NCI-H2196 (cell line): ENCODE measurements at regions not wholly inside any gene's neighbourhood (a gene's known extent, or its start where the extent isn't known, plus 50 kb on each side); places are given as distances from the start of the nearest gene placed in this dataset.
"Not testable (repeated sequence)": the region's sequence is repeated elsewhere in the genome, so short reads cannot be mapped to it uniquely, and the experiment has no call there.

Experiments
- DNase-seq: peaks from one replicate; lab custom pipeline; 2025; ENCODE audit not compliant: unreplicated experiment; lab: John Stamatoyannopoulos, UW

DNA sequence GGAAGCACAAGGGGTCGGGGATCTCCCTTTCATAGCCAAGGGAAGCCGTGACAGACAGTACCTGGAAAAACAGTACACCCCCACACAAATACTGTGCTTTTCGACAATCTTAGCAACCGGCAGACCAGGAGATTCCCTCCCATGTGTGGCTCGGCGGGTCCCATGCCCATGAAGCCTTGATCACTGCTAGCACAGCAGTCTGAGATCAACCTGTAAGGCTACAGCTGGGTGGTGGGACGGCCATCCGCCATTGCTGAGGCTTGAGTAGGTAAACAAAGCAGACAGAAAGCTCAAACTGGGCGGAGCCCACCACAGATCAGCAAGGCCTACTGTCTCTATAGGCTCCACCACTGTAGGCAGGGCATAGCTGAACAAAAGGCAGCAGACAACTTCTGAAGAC, 180.2 kb upstream of the SOX6 start:
- DNase-seq: no peak

DNA sequence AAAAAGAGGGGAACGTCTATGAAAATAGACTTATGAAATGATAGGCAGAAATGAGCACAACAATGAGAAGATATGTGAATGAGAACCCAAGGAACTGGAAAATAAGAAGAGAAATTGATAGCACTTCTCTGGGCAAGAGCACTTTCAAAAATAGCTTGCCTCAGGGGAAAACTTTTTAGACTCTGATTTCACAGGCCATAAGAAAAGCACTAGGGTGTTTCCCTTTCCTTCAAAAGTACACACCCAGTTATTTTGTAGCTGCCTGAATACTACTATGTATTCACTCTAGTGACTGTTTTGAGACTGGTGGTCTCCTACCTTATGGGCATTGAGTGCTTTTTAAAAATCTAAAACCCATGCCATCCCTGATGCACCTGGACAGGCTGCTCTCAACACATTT, 172.3 kb upstream of the SOX6 start:
- no peak for DNase-seq

DNA sequence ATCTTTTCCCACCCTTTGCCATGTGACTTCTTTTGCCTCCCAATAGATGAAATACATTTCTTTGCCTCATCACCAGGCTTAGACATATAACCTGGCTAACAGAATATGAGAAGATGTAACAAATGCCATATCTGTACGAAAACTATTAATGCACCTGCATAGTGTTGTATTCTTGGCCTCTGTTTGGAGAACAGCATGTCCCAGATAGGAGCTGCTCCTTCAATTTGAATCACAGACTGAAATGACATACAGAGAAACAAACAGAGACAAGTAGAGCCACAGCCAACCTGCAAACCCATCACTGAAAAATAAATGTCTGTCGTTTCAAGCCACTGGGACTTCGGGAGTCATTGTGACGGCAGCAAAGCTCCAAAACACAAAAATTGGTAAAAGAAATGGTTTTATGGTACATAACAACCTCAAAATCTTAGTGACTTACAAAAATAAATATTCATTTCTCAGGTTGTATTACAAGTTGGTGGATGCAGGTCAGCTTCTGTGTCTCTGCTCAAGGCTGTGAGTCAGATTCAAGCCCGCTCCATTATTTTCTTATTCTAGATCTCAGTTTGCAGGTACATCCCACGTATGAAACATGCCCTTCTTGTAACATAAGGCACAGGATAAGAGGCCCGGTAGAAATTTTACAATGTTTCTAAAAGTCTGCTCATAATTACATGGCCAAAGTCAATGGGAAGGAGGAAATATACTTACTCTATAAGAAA, 171.3 kb upstream of the SOX6 start:
- DNase-seq: no peak

DNA sequence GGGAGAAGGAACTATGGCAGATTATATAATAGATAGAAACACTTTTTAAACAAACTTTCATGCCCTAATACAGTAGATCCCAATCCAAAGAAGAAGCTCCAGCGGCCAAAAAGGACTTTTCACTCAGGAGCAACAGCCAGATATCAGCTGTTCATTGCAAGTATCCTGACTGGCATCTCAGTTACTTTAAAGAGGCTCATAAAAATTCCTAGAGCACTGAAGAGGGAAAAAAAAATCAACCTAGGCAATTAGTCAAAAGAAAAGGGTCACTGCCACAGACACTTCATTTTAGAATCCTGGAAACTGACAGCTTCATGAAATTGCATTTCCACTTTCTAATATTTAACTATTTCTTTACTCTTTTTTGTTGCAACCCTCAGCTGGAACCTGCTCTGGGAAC, 170.6 kb upstream of the SOX6 start:
- no peak for DNase-seq

DNA sequence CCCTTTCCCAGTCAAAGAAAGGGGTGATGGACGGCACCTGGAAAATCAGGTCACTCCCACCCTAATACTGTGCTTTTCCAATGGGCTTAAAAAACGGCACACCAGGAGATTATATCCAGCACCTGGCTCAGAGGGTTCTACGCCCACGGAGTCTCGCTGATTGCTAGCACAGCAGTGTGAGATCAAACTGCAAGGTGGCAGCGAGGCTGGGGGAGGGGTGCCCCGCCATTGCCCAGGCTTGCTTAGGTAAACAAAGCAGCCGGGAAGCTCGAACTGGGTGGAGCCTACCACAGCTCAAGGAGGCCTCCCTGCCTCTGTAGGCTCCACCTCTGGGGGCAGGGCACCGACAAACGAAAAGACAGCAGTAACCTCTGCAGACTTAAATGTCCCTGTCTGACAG, 164.4 kb upstream of the SOX6 start:
- DNase-seq: not testable (repeated sequence)

DNA sequence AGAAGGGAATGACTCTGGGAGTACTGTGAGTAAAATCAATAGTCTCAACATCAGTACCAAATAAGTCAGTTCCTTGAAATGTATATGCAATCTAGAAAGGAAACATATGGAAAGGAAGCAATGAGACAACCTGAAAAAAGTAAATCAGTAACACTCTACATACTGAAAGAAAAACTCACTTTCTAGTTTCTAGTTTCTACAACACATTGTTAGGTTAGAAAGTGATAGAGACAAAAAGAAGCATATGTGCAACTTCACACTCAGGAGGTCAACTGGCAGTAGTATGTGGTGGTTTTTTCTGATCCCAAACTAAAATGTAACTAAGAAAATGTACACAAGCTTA, 156.5 kb upstream of the SOX6 start:
- DNase-seq: no peak

DNA sequence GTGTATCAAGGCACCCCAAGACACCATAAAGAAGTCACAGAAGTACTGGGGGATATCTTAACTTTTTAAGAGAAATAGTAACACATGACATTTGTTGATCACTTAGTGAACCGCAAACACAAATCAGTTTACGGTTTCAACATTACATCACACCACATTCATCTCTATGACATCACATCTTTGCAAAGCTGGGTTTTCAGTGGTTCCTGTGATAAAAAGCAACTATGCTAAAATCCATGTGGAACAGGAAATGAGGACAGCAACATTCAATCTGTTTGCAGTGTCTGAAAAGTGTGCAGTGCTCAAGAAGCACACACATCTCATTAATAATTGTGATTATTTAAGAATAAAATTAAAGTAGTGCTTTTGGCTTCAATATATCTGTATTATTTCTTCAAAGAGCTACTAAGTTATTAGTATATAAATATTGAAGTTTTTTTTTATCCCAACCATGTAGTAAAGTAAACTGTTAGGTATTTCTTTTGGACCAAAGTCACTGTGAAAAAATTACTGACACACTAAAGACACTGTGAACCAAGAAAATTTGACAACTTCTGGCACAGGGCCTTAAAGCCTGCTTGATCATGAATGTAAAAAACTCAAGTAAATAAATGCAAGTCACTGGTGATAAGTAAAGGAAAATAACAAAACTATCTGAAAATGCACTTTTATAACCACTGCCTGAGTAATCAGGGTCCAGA, 156.0 kb upstream of the SOX6 start:
- DNase-seq: no peak

DNA sequence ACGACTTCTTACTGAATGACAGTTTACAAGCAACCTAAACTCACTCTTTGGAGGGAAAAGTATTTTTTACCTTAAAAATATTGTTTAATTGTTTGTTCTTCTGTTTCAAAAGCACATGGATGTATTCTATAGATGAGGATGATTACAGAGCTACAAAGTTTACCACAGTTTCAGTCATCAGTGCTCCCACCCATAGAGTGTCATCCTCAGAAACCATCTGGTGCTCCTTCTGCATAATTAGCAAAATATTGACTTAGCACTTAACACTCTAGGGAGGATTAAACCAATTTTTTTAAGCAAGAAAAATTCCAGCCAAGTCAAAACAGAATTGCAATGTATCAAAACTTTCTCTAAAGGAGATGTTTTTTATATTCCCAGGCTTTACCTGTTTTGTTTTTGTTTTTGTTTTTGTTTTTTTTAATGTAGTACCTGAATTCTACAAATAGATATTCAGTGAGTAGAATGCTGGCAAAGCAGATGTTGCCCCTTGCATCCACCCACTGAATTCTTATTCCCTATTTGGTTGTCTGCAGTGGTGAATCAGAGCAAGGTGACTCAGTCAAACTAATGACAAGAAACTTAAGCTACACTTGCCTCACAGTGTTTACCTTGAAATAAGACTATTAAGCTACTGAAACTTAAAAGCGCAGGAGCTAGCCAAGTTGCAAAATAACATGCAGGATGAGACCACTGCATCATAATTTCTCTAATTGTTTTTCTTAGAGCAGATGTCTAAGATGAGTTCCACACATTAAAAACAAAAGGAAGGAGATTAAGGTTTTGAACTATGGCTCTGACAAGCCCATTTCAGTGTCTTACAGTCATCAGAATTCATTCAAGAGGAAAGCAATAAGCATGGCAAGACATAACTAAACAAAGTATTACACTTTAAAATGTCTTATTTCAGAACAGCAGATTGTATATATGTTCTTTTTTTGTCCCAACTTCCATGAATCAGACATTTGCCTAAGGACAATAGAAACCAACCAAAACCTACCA, 155.1 kb upstream of the SOX6 start:
- DNase-seq: no peak

DNA sequence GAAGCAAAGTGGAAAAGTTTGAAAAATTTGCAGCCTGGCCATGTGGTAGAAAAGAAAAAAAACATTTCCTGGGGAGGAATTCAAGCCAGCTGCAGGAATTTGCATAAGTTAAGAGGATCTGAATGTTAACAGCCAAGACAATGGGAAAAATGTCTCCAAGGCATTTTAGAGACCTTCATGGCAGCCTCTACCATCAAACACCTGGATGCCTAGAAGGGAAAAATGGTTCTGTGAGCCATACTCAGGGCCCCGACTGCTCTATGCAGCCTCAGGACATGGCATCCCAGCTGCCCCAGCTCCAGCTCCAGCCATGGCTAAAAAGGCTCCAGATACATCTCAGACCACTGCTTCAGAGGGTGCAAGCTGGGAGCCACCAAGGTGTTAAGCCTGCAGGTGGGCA, 149.1 kb upstream of the SOX6 start:
- no peak for DNase-seq

DNA sequence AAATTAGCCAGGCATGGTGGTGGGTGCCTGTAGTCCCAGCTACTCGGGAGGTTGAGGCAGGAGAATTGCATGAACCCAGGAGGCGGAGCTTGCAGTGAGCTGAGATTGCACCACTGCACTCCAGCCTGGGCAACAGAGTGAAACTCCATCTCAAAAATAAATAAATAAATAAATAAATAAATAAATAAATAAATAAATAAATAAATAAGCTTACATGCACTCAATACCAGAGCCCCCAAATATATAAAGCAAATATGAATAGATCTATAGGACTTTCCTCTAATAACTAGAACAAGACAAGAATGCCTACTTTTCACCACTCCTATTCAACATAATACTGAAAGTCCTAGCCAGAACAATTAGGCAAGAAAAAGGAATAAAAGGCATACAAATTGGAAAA, 147.5 kb upstream of the SOX6 start:
- DNase-seq: not testable (repeated sequence)

DNA sequence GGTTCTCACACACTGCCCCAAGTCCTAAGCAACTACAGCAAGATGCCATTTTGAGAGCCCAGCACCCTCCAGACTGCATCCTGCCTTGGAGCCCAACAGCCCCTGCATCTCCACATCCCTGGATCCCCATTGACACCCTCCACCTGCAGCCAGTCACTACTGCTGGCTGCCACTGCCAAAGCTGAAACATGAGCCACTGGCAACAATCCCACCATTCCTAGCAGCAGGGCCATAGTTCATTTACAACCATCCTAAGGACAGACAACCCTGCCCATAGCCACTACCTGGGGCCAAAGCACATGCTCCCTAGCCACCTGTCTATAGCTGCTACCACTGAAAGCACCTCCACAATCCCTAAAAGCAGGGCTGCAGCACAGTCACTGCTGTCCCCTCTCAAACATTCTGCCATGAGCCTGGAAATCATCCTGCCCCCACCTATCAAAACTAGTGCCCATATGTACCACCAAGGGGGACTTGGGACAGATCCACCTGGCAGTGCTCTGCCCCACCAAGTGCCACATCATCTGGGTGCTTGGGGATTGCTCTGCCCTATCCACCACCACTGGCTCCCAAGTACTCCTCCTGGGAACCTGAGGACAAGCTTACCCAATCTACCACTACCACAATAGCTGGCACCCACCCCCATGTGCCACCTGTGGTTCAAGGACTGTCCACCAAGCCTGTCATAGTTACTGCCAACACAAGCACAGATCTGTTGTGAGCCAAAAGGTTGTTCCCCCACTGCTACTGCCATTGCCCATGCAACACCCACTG, 138.8 kb upstream of the SOX6 start:
- DNase-seq: no peak

DNA sequence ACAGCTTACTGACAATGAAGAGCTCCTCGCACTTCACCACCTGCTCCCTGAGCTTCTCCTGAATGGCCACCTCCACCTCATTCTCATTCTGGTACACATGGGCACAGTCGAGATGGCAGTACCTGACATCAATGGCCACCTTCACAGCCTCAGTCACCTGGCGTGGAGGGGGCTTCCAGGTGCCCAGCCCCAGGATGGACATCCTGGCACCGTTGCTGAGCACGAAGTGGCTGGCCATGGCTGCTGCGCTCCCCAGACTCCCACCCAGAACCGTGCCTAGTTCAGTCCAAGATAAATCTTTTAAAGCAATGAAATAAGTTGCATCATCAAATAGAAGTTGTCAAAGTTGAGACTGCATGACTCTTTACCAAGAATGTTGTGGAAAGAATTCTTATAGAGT, 128.1 kb upstream of the SOX6 start:
- no peak for DNase-seq

DNA sequence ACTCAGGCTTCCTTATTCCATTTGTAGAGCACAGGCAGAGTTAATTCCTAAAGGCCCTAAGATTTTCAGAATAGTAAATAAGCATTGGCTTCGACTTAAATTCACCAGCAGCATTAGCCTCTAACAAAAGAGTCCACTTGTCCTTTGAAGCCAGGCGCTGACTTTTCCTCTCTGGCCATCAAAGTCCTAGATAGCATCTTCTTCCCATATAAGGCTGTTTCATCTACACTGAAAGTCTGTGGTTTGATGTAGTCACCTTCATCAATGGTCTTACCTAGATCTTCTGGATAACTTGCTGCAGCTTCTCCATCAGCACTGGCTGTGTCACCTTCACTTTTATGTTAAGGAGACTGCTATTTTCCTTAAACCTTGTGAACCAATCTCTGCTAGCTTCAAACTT, 118.3 kb upstream of the SOX6 start:
- DNase-seq: no peak

DNA sequence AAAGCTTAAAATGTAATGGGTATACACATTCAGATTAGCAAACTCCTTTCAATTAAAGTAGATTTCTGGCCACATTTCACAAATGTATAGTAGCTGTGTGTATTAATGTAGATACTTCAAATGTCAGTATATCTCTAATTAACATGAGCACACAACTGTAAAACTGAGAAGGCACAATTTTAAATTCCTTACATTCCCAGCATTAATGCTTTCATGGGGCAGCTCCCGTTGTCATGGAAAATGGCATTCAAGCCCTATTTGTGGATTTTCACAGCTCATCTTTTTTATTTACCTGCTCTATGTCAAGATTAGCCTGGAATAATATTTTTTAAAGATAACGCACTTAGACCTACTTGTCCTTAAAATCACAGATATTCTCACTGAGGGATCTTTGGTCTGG, 113.6 kb upstream of the SOX6 start:
- no peak for DNase-seq

DNA sequence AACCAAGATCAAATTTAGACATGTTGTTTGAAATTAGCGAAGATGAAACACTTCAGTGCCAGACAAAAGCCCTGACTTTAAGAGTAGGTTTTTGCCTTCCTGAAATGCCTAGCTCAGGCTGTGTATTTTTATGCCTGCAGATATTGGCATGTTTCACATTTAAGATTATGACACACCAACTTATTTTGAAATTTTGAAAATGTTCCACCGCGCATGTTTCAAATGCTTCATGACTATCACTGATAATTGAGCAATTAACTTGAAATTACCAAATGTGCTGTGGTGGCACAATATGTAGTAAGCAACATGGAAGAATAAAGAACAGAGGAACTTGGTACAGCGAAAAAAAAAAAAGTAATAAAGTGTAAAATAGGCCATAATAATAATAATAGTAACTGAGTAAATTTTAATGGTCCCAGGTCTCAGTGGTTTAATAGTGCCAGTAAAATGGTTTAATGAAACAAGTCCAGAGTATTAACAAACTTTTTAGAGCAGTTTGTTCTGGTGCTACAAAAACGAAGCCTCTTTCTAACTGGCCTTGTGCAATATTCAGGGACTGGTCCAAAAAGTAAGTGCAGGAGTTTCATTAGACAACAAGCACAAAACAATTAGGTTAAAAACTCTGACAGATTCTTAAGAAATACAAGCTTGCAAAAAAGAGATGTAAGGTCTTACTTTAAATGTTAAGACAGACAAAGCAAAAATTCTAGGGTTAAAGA, 112.5 kb upstream of the SOX6 start:
- DNase-seq: no peak

DNA sequence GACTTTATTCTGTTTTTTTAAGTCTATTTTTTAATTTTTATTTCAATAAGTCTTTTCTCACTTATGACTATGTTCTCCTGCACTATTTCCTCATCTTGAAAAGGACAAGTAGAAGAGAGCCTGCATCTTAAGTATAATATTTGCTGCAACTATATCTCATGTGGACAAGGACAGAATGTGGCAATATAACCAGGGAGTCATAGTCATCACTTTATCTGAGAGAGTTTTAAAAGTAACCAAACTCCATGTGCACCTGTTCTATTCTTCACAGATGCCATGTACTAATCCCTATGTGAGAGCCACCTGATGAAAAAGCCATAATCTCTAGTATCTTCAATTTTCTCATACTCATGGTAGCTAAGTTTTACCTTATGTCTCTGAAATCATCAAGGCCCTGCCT, 104.2 kb upstream of the SOX6 start:
- no peak for DNase-seq

DNA sequence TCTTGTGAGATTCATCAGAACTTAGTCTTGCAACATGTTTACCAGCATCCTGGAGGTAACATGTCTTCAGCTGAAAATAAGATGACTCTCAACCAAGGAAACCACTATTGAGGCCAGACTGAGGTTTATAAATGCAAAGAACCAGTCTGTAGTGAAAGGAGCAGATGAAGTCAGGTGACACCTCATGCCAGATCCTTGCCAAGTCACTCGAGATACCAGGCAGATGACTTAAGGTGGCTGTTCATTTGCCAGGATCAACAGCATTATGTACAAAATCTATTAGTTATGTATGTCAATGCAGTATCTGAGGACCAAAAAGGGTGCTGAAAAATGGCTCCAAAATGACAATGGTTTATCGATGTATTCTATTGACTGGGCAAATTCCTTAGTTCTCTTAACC, 100.0 kb upstream of the SOX6 start:
- no peak for DNase-seq

DNA sequence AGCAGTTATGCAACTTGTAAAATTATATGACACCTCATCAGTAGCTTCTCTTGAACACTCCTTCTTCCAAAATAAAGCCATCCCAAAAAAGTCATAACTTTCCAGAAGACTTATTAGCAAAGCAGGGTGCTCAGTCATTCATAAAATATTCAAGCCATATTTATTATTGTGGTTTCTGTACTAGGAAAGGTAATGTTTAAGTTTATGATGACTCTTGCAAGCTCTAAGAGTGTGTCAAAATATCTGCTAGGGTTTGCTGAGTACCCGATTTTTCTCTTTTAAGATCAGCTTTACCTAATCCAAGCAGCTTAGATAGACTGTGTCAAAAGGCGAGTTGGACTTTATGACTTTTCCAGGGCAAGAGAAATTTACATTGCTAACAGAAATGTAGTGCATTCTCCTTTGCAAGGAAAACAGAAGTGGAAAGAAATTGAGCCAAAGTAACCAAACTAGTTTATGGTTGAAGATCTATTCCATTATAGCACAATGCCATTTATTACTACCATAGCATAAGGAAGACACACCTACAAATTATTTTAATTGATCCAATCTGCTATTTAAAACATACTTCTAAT, 98.0 kb upstream of the SOX6 start:
- DNase-seq: no peak

DNA sequence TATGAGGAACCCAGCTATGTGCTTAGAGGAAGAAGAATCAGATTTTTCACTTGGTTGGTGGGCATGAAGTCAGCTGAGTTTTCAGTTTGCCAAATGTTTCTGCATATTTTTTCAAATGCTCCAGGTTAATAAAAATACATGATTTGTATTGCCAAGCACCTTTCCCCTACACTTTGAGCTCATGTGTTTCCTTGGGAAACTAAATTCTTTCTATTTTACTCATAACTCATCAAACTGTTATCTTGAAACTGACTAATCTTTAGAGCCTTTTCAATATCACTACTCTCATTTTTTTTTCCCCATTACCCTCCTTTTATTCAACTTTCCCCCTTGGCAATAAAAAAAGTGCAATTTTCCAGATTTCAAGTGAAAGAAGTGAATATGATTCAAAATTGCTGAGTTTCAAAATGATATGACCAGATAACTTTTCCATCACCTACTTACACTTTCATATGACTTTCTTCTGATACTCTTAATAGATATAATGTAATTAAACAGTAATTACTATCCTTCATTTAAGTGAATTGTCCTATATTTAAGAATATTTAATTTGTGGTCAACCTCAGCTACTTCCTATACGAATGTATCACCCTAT, 91.9 kb upstream of the SOX6 start:
- no peak for DNase-seq

DNA sequence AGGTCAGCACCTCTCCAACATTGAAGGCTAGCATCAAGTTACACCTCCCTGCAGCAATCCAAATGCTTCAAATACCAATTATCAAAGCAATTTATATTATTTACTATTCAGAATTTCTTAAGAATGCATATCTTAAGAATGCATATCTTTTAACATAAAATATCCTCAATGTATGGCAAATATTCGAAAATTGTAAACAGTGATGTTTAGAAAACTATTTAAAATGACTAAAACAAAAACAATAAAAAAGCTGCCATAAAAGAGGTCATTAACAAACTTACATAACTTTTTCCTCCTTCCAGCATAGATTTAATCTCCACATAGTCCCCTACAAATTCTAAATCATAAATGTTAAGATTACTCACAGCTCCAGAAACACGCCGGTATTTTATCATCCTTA, 85.1 kb upstream of the SOX6 start:
- no peak for DNase-seq
